ENCODE measurements at regions not wholly inside any gene's neighbourhood (a gene's known extent, or its start where the extent isn't known, plus 50 kb on each side); places are given as distances from the start of the nearest gene placed in this dataset.

GRCh38 chr6:141658696-141659095 lies 474.0 kb upstream of the GJE1 start:
- Mint-ChIP-seq H3K36me3 (ENCODE audit: low read depth, unreplicated experiment) (no peaks in the 10 kb centered on the region), H3K4me3 (ENCODE audit: unreplicated experiment) (no peak overlapping the region), H3K4me1 (ENCODE audit: low read depth, unreplicated experiment) (no peaks in the 10 kb centered on the region), H3K9me3 (ENCODE audit: unreplicated experiment) (no peaks in the 10 kb centered on the region), H3K27me3 (ENCODE audit: low read depth, unreplicated experiment) (no peaks in the 10 kb centered on the region), H3K27ac (ENCODE audit: unreplicated experiment) (no peak overlapping the region)
- H3K79me2 ChIP-seq (ENCODE audit: insufficient read depth, low read length), result no peaks in the 10 kb centered on the region
- TF ChIP-seq CTCF (IDR thresholded peaks at IDR 0.05; ENCODE audit: insufficient read depth, low read depth, low read length) (no peak), EZH2 (IDR thresholded peaks at IDR 0.05; ENCODE audit: insufficient read depth, low read length) (no peak)
- H3K9me3 ChIP-seq (ENCODE audit: insufficient read depth, low read depth, low read length), result no peaks in the 10 kb centered on the region
- no peak overlapping the region for H3K4me3 ChIP-seq (ENCODE audit: insufficient read depth, low read depth, low read length)
- H3K4me2 ChIP-seq (ENCODE audit: low read length), result no peak overlapping the region
- H3K4me1 ChIP-seq (ENCODE audit: insufficient read depth, low read length), result no peaks in the 10 kb centered on the region
- no peak overlapping the region for H3K9ac ChIP-seq (ENCODE audit: low read length)
- FAIRE-seq, result no peak
- H3K27ac ChIP-seq (ENCODE audit: low read depth, low read length), result no peak overlapping the region
- no peaks in the 10 kb centered on the region for H4K20me1 ChIP-seq (ENCODE audit: insufficient read depth, low read length)
- H3K27me3 ChIP-seq (ENCODE audit: insufficient read depth, low read length), result no peaks in the 10 kb centered on the region
- H2AFZ ChIP-seq (ENCODE audit: low read depth, low read length), result no peak overlapping the region
- H3K36me3 ChIP-seq (ENCODE audit: insufficient read depth, low read length), result no peaks in the 10 kb centered on the region
- DNase-seq (ENCODE audit: low read depth), result no peak

- H4K20me1 ChIP-seq (ENCODE audit: insufficient read depth, low read length), result no peaks in the 10 kb centered on the region
- H3K4me1 Mint-ChIP-seq (ENCODE audit: low read depth, unreplicated experiment), result no peaks in the 10 kb centered on the region
Observed at GRCh38 chr6:141657812-141658211, 474.9 kb upstream of the GJE1 start.

More at GRCh38 chr6:141657812-141658211, 474.9 kb upstream of the GJE1 start:
- TF ChIP-seq EZH2 (IDR thresholded peaks at IDR 0.05; ENCODE audit: insufficient read depth, low read length) (no peak), CTCF (IDR thresholded peaks at IDR 0.05; ENCODE audit: insufficient read depth, low read depth, low read length) (no peak)
- Mint-ChIP-seq H3K9me3 (ENCODE audit: unreplicated experiment) (no peaks in the 10 kb centered on the region), H3K4me3 (ENCODE audit: unreplicated experiment) (no peak overlapping the region), H3K36me3 (ENCODE audit: low read depth, unreplicated experiment) (no peaks in the 10 kb centered on the region), H3K27ac (ENCODE audit: unreplicated experiment) (no peak overlapping the region), H3K27me3 (ENCODE audit: low read depth, unreplicated experiment) (no peaks in the 10 kb centered on the region)
- H3K4me2 ChIP-seq (ENCODE audit: low read length), result no peak overlapping the region
- no peak overlapping the region for H3K27ac ChIP-seq (ENCODE audit: low read depth, low read length)
- no peaks in the 10 kb centered on the region for H3K36me3 ChIP-seq (ENCODE audit: insufficient read depth, low read length)
- no peaks in the 10 kb centered on the region for H3K79me2 ChIP-seq (ENCODE audit: insufficient read depth, low read length)
- H3K9ac ChIP-seq (ENCODE audit: low read length), result no peak overlapping the region
- FAIRE-seq (no peak), DNase-seq (ENCODE audit: low read depth) (no peak)
- no peaks in the 10 kb centered on the region for H3K4me1 ChIP-seq (ENCODE audit: insufficient read depth, low read length)
- no peaks in the 10 kb centered on the region for H3K9me3 ChIP-seq (ENCODE audit: insufficient read depth, low read depth, low read length)
- no peak overlapping the region for H2AFZ ChIP-seq (ENCODE audit: low read depth, low read length)
- H3K27me3 ChIP-seq (ENCODE audit: insufficient read depth, low read length), result no peaks in the 10 kb centered on the region
- H3K4me3 ChIP-seq (ENCODE audit: insufficient read depth, low read depth, low read length), result no peak overlapping the region
